Fibroblast of lung (primary cell): ENCODE measurements at regions not wholly inside any gene's neighbourhood (a gene's known extent, or its start where the extent isn't known, plus 50 kb on each side); places are given as distances from the start of the nearest gene placed in this dataset.

ENCODE experiments used
- CTCF ChIP-seq, 2 donors: IDR thresholded peaks in 1 of 2; conservative IDR thresholded peaks in 1 of 2; 1 replicate in 1 of 2; 2 replicates in 1 of 2; pipeline ENCODE4 v1.5.1; 2011 to 2012; ENCODE audit warnings: low read length in 2 of 2, control low read depth in 1 of 2, inconsistent platforms in 1 of 2, low read depth in 1 of 2, mild to moderate bottlenecking in 1 of 2
- EZH2 ChIP-seq: IDR thresholded peaks from 2 replicates; pipeline ENCODE4 v1.5.1; 2012; ENCODE audit warnings: low read length, control low read depth, mild to moderate bottlenecking; ENCODE audit errors: missing control alignments

- TF ChIP-seq CTCF (conservative IDR thresholded peaks at IDR 0.05 in 1 of 2, IDR thresholded peaks at IDR 0.05 in 1 of 2; ENCODE audit: low read depth in 1 of 2, low read length in 2 of 2): no peak
- no peak for TF ChIP-seq EZH2
Measured at GRCh38 chrX:5415738-5416137, 812.9 kb downstream of the NLGN4X start.
